Colon (tissue), 2 donors: ENCODE measurements at regions not wholly inside any gene's neighbourhood (a gene's known extent, or its start where the extent isn't known, plus 50 kb on each side); places are given as distances from the start of the nearest gene placed in this dataset.

Experiments
- FAIRE-seq: peaks from 2 replicates; lab custom pipeline; 2012; peaks lifted over from hg19 to GRCh38; lab: Jason Lieb, UNC
- donor health status: control.
- donor health status: control.

- peak; percentile 70 for FAIRE-seq
Measured at GRCh38 chr20:10863337-10864060, 189.7 kb upstream of the JAG1 start.

GRCh38 chr20:10864076-10864672, 190.4 kb upstream of the JAG1 start:
- FAIRE-seq = no peak

GRCh38 chr20:10868299-10868698, 194.5 kb upstream of the JAG1 start:
- no peak for FAIRE-seq

- no peak for FAIRE-seq
Measured at GRCh38 chr20:10873026-10873425, 199.2 kb upstream of the JAG1 start.

- FAIRE-seq = no peak
Measured at GRCh38 chr20:10875653-10876052, 201.9 kb upstream of the JAG1 start.

GRCh38 chr20:10876558-10876957, 202.8 kb upstream of the JAG1 start:
- no peak for FAIRE-seq

- no peak for FAIRE-seq
Measured at GRCh38 chr20:10877342-10877741, 203.5 kb upstream of the JAG1 start.

- FAIRE-seq = no peak
Measured at GRCh38 chr20:10883166-10883565, 209.4 kb upstream of the JAG1 start.

- no peak for FAIRE-seq
Measured at GRCh38 chr20:10893321-10893720, 219.5 kb upstream of the JAG1 start.

GRCh38 chr20:10897336-10897735, 223.5 kb upstream of the JAG1 start:
- FAIRE-seq = no peak

- no peak for FAIRE-seq
Measured at GRCh38 chr20:10898552-10898951, 224.8 kb upstream of the JAG1 start.

GRCh38 chr20:10902174-10902573, 228.4 kb upstream of the JAG1 start:
- FAIRE-seq = no peak

- FAIRE-seq = no peak
Measured at GRCh38 chr20:10902576-10903282, 228.9 kb upstream of the JAG1 start.

GRCh38 chr20:10906834-10907233, 233.0 kb upstream of the JAG1 start:
- FAIRE-seq = no peak

GRCh38 chr20:10909803-10910202, 236.0 kb upstream of the JAG1 start:
- no peak for FAIRE-seq

GRCh38 chr20:10910535-10911178, 236.9 kb upstream of the JAG1 start:
- FAIRE-seq = no peak

GRCh38 chr20:10911298-10911697, 237.5 kb upstream of the JAG1 start:
- FAIRE-seq = no peak

GRCh38 chr20:10915815-10916214, 242.0 kb upstream of the JAG1 start:
- no peak for FAIRE-seq

- FAIRE-seq = no peak
Measured at GRCh38 chr20:10916312-10916711, 242.5 kb upstream of the JAG1 start.

GRCh38 chr20:10917826-10918225, 244.0 kb upstream of the JAG1 start:
- no peak for FAIRE-seq

- FAIRE-seq = no peak
Measured at GRCh38 chr20:10919396-10920140, 245.8 kb upstream of the JAG1 start.

- no peak for FAIRE-seq
Measured at GRCh38 chr20:10920396-10920795, 246.6 kb upstream of the JAG1 start.
